NCI-H2081 (cell line): ENCODE measurements at regions not wholly inside any gene's neighbourhood (a gene's known extent, or its start where the extent isn't known, plus 50 kb on each side); places are given as distances from the start of the nearest gene placed in this dataset.

Experiments used
- DNase-seq, 2 experiments: peaks; one replicate each; lab custom pipeline; 2025; lab: John Stamatoyannopoulos, UW

DNA sequence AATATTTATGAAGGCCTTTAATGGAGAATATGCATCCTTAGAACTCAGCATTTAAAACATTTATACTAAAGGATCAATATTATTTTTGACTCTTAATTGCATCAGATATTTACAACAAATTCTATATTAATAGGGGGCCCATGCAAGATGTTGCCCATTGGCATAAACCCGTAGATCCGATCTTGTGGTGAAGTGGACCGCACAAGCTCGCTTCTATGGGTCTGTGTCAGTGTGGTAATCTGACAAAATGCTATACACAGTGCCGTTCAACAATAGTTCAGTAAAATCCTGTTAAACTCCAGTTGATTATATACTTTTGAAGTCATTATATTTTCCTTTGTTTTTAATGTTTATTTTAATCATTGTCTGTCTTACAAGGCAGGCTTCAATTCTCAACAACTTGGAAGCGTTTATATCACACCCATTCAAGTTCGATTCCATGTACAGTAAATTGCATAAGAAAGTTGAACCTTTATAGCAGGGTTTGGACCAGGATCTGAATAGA lies 809.2 kb downstream of the USP25 start:
- no peak for DNase-seq

DNA sequence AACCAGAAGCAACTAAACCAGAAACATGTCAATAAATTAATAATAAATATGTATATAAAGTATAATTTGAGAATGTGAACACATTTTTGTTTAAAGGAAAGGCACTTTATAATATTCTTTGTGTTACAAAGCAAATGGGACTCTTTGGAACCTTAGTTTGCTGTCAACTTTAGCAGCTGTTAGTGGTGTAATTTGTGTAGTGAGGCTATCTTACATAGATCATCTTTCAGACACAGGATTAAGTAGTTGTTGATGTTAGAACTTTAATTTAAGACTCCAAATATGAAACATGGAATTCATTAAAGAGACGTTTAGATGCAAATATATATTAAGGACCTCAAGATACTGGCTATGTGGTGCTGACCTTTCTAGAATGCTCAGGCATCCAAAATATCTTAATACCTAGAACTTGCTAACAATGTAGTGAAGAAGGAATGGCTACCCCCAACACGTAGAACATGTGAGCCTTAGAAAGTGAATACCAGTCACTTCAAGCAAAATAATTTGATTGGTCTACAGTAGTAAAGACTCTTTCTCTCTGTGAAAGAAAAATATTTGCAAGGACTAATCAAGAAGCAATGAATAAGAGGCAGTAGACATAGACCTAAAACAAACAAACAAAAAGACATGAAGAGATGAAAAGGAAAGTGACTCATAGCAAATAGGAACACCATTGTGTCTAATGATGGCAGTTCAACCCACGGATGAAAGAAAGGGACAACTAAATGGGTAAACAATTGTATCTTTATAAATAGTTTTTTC lies 811.4 kb downstream of the USP25 start:
- DNase-seq: no peak

DNA sequence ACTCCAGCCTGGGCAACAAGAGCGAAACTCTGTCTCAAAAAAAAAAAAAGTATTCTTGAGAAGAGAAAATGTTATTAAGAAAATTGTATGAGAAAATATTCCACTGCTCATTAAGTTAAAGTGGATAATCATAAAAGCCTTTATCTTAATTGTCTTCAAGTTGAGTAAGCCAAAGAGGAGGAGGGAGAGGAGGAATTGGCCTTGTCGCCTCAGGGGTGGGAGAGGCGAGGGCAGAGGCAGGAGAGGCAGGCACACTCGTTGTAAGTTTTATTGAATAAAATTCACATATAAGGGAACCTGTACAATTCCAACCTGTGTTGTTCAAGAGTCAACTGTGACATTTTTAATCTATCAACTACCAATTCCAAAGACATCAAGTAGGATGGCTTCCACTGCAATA lies 820.3 kb downstream of the USP25 start:
- no peak for DNase-seq

DNA sequence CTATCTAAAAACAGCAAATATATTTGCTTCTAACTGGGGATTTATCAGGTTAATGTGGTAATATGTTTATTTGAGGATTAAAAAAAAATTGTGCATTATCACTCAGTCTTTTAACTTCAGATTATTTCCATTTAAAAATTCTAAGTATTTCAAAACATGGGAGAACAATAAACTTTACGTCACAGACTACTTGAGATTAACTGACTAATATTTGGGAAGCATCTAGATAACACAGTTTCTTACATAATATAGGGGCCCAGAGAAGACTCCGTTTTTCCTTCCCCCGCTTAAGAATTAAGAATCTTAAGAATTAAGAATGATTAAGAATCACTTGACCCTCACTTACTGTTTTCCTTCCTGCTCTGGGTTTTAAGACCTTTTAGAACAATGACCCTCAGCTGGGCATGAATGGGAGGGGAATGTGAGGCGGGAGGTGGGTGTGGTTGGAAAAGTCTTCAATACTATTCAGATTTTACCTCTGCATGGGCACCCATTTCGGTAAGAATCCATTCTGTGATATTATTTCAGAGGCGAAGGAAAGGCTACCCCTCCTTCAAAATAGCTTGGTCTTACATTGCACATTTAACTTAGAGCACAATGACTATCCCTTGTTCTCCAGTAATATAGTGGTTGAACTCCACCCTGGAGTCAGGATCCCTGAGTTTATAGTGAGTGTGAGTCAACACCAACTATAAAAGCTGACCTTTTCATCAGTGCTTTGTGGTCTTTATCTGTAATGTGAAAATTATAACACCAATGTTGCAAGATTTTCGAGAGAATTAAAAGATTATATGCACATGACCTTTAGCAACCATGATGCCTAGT lies 821.3 kb downstream of the USP25 start:
- DNase-seq: no peak

DNA sequence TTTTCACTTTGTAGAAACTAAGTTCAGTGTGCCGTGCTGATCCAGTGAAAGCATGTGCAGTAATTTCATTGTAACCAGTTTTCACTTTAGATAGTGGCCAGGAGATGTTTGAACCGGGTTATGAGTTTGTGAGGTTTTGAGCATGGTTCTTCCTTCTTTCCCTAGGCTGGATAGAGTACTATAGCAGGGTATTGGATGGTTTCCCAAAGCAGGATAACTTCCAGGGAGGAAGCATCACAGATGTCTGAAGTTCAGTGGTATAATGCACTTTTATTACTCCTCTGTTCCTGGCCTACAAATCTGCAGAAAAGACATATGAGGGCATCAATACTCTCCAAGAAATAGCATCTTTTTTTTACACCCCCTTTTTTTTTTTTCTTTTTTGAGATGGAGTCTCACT lies 823.1 kb downstream of the USP25 start:
- no peak for DNase-seq

DNA sequence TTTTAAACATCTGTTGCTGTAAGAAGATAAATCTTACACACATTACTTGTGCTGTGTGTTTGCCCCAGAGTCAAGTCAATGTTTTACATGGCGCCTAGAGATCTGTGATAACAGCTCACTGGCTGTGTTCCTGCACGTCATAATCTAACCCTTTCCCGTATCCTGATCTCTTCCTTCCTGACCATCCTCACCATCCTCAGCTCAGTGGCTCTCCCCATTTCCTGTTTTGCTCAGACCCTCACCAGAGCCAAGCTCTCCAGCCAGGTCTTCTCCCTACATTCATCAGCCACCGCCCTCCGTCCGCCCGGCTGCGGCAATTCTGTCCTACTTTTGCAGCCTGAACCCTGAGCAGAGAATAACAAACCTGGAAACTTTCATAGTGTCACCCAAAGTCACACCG lies 824.7 kb downstream of the USP25 start:
- DNase-seq: no peak

DNA sequence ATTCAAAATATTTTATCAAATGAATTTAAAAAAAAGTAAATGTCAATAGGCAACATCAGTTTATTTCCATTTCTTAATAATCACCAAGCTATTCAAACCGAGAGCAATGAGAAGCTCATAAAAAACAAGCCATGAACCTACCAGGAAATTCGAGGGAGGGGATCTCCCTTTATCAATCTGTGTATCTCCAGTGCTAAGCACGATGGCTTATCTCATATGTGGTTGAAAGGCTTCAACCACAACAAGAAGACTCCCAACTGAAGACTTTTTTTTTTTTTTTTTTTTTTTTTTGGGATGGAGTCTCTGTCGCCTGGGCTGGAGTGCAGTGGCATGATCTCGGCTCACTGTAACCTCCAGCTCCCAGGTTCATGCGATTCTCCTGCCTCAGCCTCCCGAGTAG lies 833.3 kb downstream of the USP25 start:
- no peak for DNase-seq

DNA sequence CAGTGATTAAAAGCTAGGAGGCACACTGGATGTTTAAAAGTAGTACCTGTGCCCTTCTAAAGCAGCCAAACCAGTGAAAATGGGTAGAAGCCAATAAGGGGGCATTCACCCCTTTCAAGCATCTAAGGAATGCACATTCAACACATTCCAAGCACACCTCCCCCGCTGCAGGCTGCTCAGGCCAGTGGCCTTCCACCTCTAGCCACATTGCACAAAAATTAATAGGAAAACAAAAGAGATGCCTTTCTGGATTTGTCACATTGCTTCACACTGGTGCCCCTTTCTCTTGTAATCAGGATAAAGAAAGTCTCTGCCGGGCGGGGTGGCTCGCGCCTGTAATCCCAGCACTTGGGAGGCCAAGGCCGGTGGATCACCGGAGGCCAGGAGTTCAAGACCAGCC lies 834.0 kb downstream of the USP25 start:
- no peak for DNase-seq

DNA sequence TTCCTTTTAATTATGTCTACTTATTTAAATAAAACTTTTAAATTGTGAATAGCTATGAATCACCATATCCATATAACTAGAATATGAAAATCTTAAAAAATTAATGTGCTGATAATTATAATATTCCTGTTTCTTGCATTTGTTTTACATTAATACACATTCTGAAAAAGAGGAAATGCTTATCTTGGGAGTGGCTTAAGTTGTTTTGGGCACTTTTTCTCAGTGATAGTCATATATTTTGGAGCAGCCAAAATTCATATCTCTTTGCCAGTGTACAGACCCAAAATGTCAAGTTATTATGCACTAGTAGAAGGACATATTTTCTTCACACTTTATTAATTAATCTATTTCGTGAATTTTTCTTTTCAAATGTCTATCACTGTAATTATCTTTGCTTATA lies 838.5 kb downstream of the USP25 start:
- no peak for DNase-seq

DNA sequence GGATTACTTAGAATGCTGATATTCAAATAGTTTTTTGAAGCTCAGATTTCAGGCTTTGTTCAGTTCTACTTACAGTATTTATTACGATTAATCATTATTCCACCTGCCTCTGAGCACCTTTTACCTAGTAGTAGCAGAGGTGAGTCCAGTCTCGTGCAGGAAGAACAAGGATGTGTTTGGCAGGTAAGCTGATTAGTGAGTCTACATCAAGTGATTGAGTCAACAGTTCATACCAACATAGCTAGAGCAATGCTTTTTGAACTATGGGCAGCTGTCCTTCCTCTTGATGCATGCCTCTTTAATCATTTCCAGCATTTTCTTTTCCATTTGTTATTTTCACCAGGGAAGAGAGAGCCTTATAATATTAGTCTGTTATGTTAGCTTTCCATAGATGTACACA lies 838.9 kb downstream of the USP25 start:
- DNase-seq: no peak

DNA sequence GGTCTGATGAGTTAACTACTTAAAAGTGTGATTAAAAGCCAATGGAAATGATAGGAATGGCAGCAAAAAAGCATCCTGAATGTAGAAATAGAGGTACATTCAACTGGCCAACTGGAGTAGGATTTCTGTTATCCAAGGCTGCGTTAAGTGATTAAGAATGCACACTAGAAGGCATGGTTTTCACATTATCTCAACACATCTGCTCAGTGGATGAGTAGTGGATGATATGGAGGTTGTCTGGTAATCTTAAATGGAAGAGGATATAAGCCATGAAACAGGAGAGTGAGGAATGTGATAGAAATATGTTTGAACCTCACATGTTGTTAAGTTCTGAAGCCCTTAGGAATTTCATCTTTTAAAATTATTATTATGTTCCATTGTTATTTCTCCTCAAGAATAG lies 839.9 kb downstream of the USP25 start:
- no peak for DNase-seq

DNA sequence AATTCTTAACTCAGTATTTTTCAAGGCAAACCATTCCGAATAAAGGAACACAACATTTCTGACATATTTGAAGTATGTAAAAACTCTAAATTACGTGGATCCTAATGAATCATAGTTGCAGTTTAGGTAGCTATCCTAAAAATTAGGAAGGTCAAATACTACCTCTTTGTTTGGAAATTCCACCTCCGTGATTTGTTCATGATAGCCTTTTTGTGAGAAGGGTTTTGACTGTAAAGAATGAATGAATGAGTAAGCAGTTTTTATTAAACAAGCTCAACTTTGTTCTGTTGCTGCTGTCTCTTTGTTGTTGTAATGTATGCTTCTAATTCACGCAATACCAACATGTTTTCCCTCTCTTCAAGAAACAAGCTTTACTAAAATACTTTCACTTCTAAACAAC lies 840.4 kb downstream of the USP25 start:
- no peak for DNase-seq

DNA sequence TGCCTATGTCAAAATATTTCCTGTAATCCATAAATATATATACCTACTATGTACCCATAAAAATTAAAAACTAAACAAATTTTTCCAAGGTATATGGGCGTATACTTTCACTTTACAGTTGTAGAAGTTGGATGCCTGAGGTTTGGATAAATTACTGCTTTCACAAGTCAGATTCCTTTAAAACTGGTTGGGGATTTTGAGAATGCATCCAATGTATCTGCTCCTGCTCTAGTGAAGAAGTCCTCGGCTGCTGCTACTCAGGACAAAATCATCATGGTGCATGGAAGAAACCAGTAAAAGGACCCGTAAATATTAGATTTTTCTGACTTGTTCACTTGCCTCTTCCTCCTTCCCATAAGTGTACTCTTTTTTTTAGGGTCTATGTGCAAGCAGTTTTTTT lies 841.1 kb downstream of the USP25 start:
- DNase-seq: no peak

DNA sequence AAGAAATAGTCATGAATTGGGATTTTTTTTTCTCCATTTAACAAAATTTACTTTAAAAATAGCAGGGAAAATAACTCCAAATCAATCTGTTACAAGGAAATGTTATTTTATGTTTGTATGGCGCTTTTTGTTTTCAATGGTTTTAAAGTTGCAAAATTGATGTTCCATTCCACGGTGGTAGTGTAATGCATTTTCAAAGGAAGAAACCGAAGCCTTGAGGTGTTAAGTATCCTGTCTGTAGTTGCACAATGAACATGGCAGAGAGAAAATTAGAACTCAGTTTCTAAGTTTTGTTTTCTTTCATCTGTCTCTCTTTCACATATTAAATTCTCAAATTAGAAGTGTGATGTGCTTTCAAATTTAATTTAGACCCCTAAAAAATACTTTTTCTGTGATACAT lies 841.8 kb downstream of the USP25 start:
- DNase-seq: no peak

DNA sequence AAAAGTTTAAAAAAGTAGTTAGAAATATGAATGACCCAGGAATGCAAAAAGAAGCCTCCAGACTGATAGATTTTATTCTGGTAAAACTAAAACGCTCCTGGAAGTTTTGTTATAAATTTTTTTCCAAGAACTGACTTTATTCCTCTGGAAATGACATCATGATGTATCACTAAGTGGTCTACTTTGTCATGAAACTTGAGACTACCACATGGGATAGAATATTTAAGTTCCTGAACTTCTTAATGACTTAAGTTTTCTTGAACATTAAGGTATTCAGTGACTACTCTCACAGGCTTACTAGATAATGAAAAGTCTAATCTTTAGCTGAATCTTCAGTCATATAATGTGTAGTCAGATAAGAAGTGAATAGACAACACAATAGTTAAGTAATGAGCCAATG lies 842.2 kb downstream of the USP25 start:
- DNase-seq: no peak

DNA sequence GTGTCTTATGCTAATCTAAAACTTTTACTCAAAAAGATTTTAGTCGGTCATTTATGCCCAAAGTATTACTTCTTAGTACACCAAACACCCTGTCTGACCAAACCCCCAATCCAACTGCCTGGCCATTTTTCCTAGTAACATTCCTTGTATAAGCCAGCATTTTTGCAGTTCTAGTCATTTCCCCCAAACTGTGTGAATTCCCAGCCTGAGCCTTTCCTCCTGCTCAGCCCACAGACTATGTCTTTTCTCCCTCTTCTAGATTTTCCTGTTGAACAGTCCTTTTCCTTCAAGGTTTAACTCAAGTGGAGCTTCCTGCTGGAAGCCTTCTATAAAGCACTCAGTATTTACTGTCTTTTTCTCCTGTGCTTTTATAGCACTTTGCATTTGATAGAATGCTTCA lies 843.8 kb downstream of the USP25 start:
- DNase-seq: no peak

DNA sequence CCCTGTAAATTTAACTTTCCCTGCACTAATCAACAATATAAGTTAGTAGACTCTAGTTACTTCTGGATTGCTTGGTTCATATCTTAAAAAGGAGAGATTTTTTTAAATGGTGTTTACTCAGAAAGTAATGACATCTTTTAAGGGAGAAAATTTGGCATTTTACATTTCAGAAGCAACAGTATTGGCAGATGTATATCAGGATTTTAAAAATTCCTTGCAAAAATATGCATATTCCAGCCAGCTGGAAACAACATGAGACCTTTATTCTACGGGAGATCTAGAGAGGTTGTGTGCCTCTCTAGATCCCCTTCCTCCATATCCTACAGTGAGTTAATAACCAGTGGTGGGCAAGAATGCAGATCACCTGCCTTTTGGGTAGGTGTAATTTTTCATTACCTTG lies 848.2 kb downstream of the USP25 start:
- DNase-seq: no peak

DNA sequence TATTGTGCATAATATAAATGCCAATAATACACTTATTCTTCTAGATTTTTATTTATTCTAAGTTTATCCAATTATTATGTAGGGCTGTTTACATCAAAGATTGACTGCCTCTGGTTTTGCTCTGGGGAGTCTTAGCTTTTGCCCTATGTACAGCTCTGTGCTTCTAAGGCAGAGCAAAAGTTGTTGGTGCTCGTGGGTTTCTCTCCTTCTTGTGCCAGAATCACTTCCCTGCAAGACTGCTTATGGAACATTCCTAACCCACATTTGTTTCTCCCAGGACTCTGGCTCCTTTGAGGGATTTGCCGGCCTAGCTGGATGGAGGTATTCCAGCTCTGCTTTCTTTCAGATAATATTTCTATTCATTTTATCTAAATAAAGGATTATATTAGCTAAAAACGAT lies 849.1 kb downstream of the USP25 start:
- DNase-seq: no peak

DNA sequence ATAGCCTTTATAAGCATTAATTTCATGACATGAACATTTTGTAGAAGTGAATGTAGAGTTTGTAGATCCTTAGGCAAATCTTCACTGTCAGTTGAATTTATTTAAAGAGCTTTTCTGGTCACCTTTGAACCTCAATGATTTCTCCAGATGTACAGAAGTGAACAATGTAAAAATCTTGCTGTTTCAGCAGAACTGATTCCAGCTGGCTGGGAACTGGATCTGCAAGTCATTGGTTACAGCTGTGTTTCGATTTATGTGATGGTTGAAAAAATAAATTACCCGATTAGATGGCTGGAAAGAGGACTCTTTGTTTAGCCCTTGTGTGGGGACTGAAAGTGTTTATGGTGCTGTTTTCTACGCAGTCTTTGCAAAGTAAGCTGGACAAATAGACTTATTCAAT lies 849.8 kb downstream of the USP25 start:
- DNase-seq: no peak

DNA sequence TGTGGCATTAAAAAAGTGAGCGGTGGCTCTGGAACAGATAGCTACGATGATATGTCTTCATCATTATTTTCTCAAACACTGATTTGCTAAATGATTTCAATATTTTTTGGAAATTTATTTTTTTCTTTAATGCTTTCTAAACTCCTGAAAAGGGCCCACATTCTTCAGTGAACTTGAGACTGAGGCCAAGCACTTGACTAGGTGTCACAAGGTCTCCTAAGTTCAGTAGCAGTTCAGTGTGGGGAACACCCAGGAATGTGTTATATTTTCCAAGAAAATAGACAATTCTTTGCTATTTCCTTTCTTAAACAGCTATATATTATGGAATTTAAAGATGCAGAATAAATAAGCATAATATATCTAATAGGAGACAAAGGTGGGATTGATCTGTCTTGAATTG lies 850.9 kb downstream of the USP25 start:
- DNase-seq: no peak

DNA sequence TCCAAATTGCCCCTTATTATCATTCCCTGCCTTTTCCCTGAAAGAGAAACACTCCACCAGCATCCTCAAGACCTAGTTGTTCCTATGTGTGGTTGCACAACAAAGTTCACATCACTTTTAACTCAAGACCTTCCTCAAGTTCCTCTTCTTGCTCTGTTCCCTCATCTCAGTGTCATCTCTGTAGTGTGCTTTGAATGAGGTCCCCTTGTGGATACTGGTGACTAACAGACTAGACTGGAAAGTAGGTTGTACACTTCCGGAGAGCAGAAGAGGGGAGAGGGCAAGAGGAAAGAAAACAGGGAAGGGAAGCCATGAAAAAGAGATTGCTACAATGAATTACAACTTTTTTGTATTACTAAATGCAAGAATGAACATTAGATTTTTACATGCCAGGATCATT lies 853.8 kb downstream of the USP25 start:
- no peak for DNase-seq

DNA sequence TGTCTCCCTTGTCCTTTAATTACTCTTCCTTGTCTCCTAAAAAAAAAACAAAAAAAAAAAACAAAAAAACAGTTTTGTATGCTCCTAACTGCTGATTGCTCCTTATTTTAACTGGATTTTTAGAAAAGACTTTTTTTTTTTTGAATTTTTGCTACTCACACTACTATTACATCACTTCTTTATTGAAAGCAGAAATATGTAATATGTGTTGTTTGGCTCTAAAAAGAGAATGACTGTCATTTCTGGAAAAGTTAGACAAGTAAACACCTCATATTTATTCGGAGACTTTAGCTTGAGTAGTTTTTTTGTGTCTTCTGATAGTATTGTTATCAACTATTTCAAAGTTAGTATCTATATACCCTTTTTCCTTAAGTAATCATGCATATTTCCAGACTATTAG lies 855.0 kb downstream of the USP25 start:
- DNase-seq: no peak

DNA sequence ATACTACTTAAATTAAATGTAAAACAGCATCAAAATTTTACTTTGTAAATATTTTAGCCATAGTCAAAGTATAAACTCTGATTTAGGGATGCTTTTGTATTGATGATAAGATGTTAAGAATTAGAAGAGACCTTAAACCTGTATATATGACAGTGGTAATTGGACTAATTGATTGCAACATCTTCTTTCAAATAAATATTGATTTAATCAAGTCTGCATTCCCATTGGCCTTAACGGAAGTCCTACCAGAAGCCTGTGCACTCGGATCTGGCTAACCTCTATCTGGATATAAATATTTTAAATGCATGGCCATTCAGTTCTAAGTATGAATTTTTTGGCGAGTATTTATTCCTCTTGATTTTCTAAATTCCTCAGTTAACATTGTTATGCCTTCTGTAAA lies 856.1 kb downstream of the USP25 start:
- no peak for DNase-seq
